GM23338 (cell line): ENCODE measurements at regions not wholly inside any gene's neighbourhood (a gene's known extent, or its start where the extent isn't known, plus 50 kb on each side); places are given as distances from the start of the nearest gene placed in this dataset.

Experiments used
- ATAC-seq: fragments of 200-7000 bp; cut with Tn5 transposase; 3 replicates; pipeline ENCODE4 v1.9.1; 2020
- DNase-seq: peaks from one replicate; pipeline ENCODE4 v3.0.0-alpha.2; 2015; ENCODE audit warnings: low spot score
- H2AFZ ChIP-seq: fragments of 200-600 bp; sonication (generic); 2 replicates; pipeline ENCODE4 v1.8.0; 2016; ENCODE audit warnings: antibody characterized with exemption, mild to moderate bottlenecking, moderate library complexity
- H3F3A ChIP-seq: fragments of 200-600 bp; sonication (generic); replicated peaks from 2 replicates; pipeline ENCODE4 v1.8.0; 2017; ENCODE audit warnings: antibody characterized with exemption, mixed run types, low read depth
- H3K27ac ChIP-seq: fragments of 200-600 bp; sonication (generic); 2 replicates; pipeline ENCODE4 v1.6.1; 2016; ENCODE audit warnings: low read depth
- H3K27me3 ChIP-seq: fragments of 200-600 bp; sonication (generic); 2 replicates; pipeline ENCODE4 v1.8.0; 2016; ENCODE audit warnings: mild to moderate bottlenecking, mixed run types, moderate library complexity; ENCODE audit not compliant: insufficient read depth
- H3K36me3 ChIP-seq: fragments of 200-600 bp; sonication (generic); 2 replicates; pipeline ENCODE4 v1.8.0; 2016; ENCODE audit warnings: mild to moderate bottlenecking; ENCODE audit not compliant: insufficient read depth
- H3K4me1 ChIP-seq: fragments of 200-600 bp; sonication (generic); 2 replicates; pipeline ENCODE4 v1.8.0; 2016; ENCODE audit warnings: mild to moderate bottlenecking, moderate library complexity; ENCODE audit not compliant: insufficient read depth
- H3K4me2 ChIP-seq: fragments of 200-600 bp; sonication (generic); 2 replicates; pipeline ENCODE4 v1.7.1; 2017; ENCODE audit warnings: mixed run types
- H3K4me3 ChIP-seq: fragments of 200-600 bp; sonication (generic); 2 replicates; pipeline ENCODE4 v1.6.1; 2016; ENCODE audit warnings: mixed run types
- H3K79me2 ChIP-seq: fragments of 200-600 bp; sonication (generic); replicated peaks from 2 replicates; pipeline ENCODE4 v1.8.0; 2017; ENCODE audit warnings: mild to moderate bottlenecking; ENCODE audit not compliant: insufficient read depth
- H3K9me2 ChIP-seq: fragments of 200-600 bp; sonication (generic); 2 replicates; pipeline ENCODE4 v1.8.0; 2017; ENCODE audit not compliant: insufficient read depth
- H4K20me1 ChIP-seq: fragments of 200-600 bp; sonication (generic); replicated peaks from 2 replicates; pipeline ENCODE4 v1.8.0; 2017; ENCODE audit warnings: mild to moderate bottlenecking; ENCODE audit not compliant: insufficient read depth
- H3K27ac Mint-ChIP-seq: 2 replicates; pipeline ENCODE4 v1.8.0; 2020; ENCODE audit warnings: inconsistent platforms, mild to moderate bottlenecking, moderate library complexity, mixed read lengths
- H3K27me3 Mint-ChIP-seq: 3 replicates; pipeline ENCODE4 v1.8.0; 2022; ENCODE audit warnings: low read depth, mild to moderate bottlenecking, moderate library complexity, mixed read lengths, inconsistent platforms; ENCODE audit not compliant: insufficient read depth, poor library complexity
- H3K36me3 Mint-ChIP-seq: 3 replicates; pipeline ENCODE4 v1.8.0; 2021; ENCODE audit warnings: low read depth, mild to moderate bottlenecking, inconsistent platforms, moderate library complexity, mixed read lengths
- H3K4me1 Mint-ChIP-seq: 3 replicates; pipeline ENCODE4 v1.8.0; 2020; ENCODE audit warnings: mild to moderate bottlenecking, inconsistent platforms, mixed read lengths
- H3K4me3 Mint-ChIP-seq: 3 replicates; pipeline ENCODE4 v1.8.0; 2021; ENCODE audit warnings: moderate library complexity, mild to moderate bottlenecking, inconsistent platforms, mixed read lengths
- H3K9me3 Mint-ChIP-seq: 3 replicates; pipeline ENCODE4 v1.8.0; 2020; ENCODE audit warnings: moderate library complexity, mild to moderate bottlenecking, inconsistent platforms, mixed read lengths
- CREB1 ChIP-seq: fragments of 250-450 bp; sonication (Bioruptor Pico); IDR thresholded peaks from 2 replicates; pipeline ENCODE4 v1.5.0; 2020; ENCODE audit warnings: low read depth, mild to moderate bottlenecking, moderate library complexity
- EZH2phosphoT487 ChIP-seq: fragments of 200-600 bp; sonication (generic); IDR thresholded peaks from one replicate; pipeline ENCODE4 v1.8.1; 2018; ENCODE audit warnings: antibody characterized with exemption; ENCODE audit not compliant: unreplicated experiment
- JUNB ChIP-seq: IDR thresholded peaks from one replicate; pipeline ENCODE4 v1.6.1; 2016; ENCODE audit warnings: antibody characterized with exemption; ENCODE audit not compliant: unreplicated experiment
- NANOG ChIP-seq: IDR thresholded peaks from 2 replicates; pipeline ENCODE4 v1.6.1; 2016; ENCODE audit warnings: antibody characterized with exemption, borderline replicate concordance
- POLR2AphosphoS5 ChIP-seq: IDR thresholded peaks from 2 replicates; pipeline ENCODE4 v1.6.1; 2016; ENCODE audit warnings: antibody characterized with exemption, low read depth
- STAT1 ChIP-seq: IDR thresholded peaks from one replicate; pipeline ENCODE4 v1.6.1; 2016; ENCODE audit warnings: antibody characterized with exemption; ENCODE audit not compliant: unreplicated experiment
- ZNF331 ChIP-seq: fragments of 250-450 bp; sonication (Bioruptor Pico); IDR thresholded peaks from 2 replicates; pipeline ENCODE4 v1.5.0; 2020; ENCODE audit warnings: low read depth, mild to moderate bottlenecking, moderate library complexity
- TF ChIP-seq, protein P1 (sequence below): fragments of 250-450 bp; sonication (Bioruptor Pico); IDR thresholded peaks from 2 replicates; pipeline ENCODE4 v1.5.0; 2020; ENCODE audit warnings: mild to moderate bottlenecking, moderate library complexity
- TF ChIP-seq, protein P2 (sequence below): IDR thresholded peaks from 2 replicates; pipeline ENCODE4 v1.6.1; 2016; ENCODE audit warnings: antibody characterized with exemption

DNA sequence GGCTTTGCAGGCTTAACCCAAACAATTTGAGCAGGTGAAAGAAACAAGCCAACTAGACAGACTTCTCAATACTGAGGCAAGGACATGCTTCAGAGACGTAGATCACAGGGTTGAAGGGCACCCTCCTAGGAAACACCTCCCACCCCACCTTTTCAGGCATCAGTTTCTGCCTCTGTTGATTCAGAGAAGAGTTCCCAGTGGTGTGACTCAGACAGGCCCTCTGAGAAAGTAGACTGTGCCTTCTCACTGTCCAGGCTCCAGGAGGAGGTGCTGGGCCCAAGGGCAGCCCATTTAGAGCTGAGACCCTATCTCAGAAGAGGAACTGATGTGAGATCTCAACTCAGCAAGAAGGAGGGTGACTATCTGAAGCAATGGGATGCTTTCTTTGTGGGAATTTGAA is 108.1 kb downstream of the FAM50B start:
- Histone ChIP-seq H3K27ac (no peak overlapping the region), H3K27me3 (no peaks in the 10 kb centered on the region), H3F3A (no peaks in the 10 kb centered on the region), H3K79me2 (no peaks in the 10 kb centered on the region), H3K4me3 (no peak overlapping the region), H4K20me1 (no peaks in the 10 kb centered on the region), H3K4me2 (no peak overlapping the region), H3K36me3 (no peaks in the 10 kb centered on the region; the same call in 1 of the 2 replicates), H2AFZ (no peak overlapping the region), H3K4me1 (no peaks in the 10 kb centered on the region), H3K9me2 (0 out of 2 replicates have a peak, but pooled peaks cover 2% of the 10 kb centered on the region)
- Mint-ChIP-seq H3K36me3 (no peaks in the 10 kb centered on the region), H3K9me3 (no peaks in the 10 kb centered on the region; the same call in 1 of the 3 replicates), H3K27ac (no peak overlapping the region), H3K4me1 (peaks cover 4% of the 10 kb centered on the region; the same call in 1 of the 3 replicates), H3K27me3 (no peaks in the 10 kb centered on the region), H3K4me3 (no peak overlapping the region)
- TF ChIP-seq NANOG, result no peak
- no peak for TF ChIP-seq JUNB
- TF ChIP-seq, protein P1, sequence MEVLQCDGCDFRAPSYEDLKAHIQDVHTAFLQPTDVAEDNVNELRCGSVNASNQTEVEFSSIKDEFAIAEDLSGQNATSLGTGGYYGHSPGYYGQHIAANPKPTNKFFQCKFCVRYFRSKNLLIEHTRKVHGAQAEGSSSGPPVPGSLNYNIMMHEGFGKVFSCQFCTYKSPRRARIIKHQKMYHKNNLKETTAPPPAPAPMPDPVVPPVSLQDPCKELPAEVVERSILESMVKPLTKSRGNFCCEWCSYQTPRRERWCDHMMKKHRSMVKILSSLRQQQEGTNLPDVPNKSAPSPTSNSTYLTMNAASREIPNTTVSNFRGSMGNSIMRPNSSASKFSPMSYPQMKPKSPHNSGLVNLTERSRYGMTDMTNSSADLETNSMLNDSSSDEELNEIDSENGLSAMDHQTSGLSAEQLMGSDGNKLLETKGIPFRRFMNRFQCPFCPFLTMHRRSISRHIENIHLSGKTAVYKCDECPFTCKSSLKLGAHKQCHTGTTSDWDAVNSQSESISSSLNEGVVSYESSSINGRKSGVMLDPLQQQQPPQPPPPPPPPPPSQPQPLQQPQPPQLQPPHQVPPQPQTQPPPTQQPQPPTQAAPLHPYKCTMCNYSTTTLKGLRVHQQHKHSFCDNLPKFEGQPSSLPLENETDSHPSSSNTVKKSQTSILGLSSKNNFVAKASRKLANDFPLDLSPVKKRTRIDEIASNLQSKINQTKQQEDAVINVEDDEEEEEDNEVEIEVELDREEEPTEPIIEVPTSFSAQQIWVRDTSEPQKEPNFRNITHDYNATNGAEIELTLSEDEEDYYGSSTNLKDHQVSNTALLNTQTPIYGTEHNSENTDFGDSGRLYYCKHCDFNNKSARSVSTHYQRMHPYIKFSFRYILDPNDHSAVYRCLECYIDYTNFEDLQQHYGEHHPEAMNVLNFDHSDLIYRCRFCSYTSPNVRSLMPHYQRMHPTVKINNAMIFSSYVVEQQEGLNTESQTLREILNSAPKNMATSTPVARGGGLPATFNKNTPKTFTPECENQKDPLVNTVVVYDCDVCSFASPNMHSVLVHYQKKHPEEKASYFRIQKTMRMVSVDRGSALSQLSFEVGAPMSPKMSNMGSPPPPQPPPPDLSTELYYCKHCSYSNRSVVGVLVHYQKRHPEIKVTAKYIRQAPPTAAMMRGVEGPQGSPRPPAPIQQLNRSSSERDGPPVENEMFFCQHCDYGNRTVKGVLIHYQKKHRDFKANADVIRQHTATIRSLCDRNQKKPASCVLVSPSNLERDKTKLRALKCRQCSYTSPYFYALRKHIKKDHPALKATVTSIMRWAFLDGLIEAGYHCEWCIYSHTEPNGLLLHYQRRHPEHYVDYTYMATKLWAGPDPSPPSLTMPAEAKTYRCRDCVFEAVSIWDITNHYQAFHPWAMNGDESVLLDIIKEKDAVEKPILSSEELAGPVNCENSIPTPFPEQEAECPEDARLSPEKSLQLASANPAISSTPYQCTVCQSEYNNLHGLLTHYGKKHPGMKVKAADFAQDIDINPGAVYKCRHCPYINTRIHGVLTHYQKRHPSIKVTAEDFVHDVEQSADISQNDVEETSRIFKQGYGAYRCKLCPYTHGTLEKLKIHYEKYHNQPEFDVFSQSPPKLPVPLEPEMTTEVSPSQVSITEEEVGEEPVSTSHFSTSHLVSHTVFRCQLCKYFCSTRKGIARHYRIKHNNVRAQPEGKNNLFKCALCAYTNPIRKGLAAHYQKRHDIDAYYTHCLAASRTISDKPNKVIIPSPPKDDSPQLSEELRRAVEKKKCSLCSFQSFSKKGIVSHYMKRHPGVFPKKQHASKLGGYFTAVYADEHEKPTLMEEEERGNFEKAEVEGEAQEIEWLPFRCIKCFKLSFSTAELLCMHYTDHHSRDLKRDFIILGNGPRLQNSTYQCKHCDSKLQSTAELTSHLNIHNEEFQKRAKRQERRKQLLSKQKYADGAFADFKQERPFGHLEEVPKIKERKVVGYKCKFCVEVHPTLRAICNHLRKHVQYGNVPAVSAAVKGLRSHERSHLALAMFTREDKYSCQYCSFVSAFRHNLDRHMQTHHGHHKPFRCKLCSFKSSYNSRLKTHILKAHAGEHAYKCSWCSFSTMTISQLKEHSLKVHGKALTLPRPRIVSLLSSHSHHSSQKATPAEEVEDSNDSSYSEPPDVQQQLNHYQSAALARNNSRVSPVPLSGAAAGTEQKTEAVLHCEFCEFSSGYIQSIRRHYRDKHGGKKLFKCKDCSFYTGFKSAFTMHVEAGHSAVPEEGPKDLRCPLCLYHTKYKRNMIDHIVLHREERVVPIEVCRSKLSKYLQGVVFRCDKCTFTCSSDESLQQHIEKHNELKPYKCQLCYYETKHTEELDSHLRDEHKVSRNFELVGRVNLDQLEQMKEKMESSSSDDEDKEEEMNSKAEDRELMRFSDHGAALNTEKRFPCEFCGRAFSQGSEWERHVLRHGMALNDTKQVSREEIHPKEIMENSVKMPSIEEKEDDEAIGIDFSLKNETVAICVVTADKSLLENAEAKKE, result no peak
- TF ChIP-seq STAT1, result no peak
- TF ChIP-seq POLR2AphosphoS5, result no peak
- TF ChIP-seq, protein P2, sequence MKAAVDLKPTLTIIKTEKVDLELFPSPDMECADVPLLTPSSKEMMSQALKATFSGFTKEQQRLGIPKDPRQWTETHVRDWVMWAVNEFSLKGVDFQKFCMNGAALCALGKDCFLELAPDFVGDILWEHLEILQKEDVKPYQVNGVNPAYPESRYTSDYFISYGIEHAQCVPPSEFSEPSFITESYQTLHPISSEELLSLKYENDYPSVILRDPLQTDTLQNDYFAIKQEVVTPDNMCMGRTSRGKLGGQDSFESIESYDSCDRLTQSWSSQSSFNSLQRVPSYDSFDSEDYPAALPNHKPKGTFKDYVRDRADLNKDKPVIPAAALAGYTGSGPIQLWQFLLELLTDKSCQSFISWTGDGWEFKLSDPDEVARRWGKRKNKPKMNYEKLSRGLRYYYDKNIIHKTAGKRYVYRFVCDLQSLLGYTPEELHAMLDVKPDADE, result no peak
- no peak for TF ChIP-seq EZH2phosphoT487
- TF ChIP-seq ZNF331 (CRISPR knock-in tag), result no peak
- TF ChIP-seq CREB1, result no peak
- ATAC-seq (no peak), DNase-seq (no peak)
